ENCODE measurements at regions not wholly inside any gene's neighbourhood (a gene's known extent, or its start where the extent isn't known, plus 50 kb on each side); places are given as distances from the start of the nearest gene placed in this dataset.

DNA sequence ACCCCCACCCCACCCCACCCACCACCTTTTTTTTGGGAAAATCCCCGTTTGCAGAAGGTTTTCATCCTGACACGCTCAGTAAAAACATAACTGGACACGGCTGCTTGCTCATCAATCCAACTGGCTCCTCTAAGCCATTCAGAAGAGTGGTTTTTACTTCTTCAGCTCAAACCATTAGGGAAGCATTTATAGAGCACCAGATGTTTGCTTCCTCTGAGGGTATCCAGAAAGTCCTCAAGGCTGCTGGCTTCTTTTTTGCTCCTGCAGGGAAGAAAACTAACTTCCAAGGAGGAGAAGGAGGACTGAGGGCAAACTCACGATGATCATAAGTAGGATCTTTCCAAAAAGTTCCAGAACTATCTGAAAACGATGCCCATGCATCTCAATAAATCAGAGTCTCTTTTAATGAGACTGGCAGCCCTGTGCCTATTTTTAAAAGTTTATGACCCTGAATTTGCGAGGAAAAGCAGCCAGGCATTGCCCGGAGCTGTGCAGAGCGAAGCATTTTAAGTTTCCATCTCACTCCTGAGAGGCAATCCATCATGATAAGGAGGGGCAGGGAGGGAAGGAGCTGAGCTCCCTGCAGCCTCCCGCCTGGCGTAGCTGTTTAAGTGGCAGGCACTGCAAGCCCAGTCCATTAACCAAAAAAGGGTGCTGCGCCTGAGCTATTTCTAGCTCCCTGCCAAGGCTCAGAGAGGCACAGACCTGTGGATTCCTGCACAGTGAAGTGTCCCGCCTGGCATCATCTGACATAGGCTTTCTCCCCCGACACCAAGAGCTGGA lies 146.3 kb upstream of the FOXF1 start:
- TF ChIP-seq EP300 (IDR thresholded peaks at IDR 0.05): no peak
- TF ChIP-seq, protein P1, sequence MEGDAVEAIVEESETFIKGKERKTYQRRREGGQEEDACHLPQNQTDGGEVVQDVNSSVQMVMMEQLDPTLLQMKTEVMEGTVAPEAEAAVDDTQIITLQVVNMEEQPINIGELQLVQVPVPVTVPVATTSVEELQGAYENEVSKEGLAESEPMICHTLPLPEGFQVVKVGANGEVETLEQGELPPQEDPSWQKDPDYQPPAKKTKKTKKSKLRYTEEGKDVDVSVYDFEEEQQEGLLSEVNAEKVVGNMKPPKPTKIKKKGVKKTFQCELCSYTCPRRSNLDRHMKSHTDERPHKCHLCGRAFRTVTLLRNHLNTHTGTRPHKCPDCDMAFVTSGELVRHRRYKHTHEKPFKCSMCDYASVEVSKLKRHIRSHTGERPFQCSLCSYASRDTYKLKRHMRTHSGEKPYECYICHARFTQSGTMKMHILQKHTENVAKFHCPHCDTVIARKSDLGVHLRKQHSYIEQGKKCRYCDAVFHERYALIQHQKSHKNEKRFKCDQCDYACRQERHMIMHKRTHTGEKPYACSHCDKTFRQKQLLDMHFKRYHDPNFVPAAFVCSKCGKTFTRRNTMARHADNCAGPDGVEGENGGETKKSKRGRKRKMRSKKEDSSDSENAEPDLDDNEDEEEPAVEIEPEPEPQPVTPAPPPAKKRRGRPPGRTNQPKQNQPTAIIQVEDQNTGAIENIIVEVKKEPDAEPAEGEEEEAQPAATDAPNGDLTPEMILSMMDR (IDR thresholded peaks at IDR 0.05): no peak

Measured in tibial nerve (tissue), 4 donors.